ENCODE measurements at regions not wholly inside any gene's neighbourhood (a gene's known extent, or its start where the extent isn't known, plus 50 kb on each side); places are given as distances from the start of the nearest gene placed in this dataset.
"Not testable (repeated sequence)": the region's sequence is repeated elsewhere in the genome, so short reads cannot be mapped to it uniquely, and the experiment has no call there.

- ATAC-seq = not testable (repeated sequence)
These were observed 64.0 kb downstream of the OR4F15 start for GRCh38 chr15:101876031-101876430.

DNA sequence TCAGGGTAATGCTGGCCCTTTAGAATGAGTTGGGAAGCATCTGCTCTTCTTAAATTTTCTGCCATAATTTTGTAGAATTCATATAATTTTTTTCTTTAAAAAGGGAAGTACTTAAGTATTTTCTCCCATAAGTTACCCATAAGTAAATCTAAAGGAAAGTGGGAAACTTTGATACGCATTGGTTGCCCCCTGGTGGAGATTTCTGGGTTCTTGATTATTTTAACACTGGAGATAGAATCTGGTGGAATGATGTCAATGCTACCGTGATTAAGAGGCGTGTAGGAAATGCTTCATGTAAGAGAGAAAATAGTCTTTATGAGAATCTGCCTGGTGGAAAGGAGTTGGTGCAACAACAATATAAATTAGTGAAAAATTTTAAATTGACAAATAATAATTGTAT is 65.6 kb downstream of the OR4F15 start:
- ATAC-seq = not testable (repeated sequence)

- ATAC-seq = not testable (repeated sequence)
These were observed 100.6 kb downstream of the OR4F15 start for GRCh38 chr15:101912349-101913287.

DNA sequence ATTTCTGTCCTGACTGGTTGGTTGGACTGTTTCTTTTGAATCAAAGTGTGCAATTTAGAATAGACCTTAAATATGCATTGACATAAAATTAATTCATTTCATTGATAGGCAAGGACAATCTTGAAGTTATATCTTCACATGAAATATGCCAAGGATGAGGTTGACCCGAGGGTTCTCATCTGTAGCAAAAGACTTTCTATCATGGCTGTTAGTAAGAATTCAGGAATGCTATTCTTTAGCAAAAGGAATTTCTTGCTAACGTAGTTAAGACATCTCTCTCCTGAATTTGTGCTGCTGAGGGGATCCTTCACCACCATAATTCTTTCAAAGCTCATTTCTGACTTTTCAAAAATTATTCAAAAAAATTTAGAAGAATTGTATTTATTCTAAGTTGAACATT is 112.6 kb downstream of the OR4F15 start:
- not testable (repeated sequence) for ATAC-seq

GRCh38 chr15:101934506-101934905 is 122.5 kb downstream of the OR4F15 start:
- not testable (repeated sequence) for ATAC-seq

- not testable (repeated sequence) for ATAC-seq
These were observed 125.4 kb downstream of the OR4F15 start for GRCh38 chr15:101937362-101937761.

GRCh38 chr15:101938555-101938954 is 126.6 kb downstream of the OR4F15 start:
- not testable (repeated sequence) for ATAC-seq

DNA sequence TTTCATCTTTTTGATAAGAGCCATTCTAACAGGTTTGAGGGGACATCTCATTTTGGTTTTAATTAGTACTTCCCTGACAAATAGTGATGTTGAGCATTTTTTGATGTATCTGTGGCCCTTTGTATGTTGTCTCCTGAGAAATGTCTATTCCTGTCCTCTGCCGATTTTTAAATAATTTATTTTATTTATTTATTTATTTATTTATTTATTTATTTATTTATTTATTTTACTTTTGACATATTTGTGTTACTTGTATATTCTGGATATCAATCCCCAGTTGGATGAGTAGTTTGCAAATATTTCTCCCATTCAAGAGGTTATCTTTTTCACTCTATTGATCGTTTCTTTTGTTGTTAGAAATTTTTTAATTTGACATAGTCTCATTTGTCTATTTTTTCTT is 133.9 kb downstream of the OR4F15 start:
- ATAC-seq = not testable (repeated sequence)

GRCh38 chr15:101948491-101949010 is 136.5 kb downstream of the OR4F15 start:
- not testable (repeated sequence) for ATAC-seq

GRCh38 chr15:101949380-101950065 is 137.5 kb downstream of the OR4F15 start:
- ATAC-seq = not testable (repeated sequence)

DNA sequence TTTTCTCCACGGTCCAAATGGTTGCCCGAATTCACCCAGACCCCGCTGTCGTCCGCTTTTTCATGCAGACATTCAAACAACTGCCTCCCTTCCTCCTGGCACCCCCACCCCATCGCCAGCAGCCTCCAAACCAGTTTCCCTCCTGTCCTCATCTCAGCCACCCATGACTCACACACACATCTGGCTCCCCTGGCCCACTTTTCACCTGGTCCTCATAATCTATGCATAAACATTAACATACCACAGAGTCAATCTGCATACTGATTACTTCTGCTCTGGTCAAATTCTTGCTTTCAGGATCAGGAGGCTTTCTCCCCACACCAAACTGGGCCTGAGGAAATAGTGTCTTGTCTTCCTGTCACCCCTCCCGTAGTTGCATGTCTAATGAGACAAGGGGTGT is 142.0 kb downstream of the OR4F15 start:
- ATAC-seq = not testable (repeated sequence)

DNA sequence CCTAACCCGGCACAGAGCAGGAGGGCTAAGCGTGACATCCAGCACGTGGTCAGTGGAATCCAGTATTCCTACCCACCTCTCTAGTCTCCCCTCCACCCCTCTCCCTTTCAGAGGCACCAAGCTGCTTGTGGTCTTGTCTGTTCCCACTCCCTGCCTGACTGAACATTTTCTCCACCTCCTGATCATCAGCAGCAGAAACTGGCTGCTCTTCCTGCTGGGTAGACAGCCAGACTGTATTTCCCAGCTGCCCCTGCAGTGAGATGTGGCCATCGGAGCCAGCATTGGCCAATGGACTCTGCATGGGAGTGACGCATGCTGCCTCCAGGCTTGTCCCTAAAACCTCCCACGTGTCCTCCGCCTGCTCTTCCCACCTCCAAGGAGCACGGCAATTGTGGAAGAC is 143.8 kb downstream of the OR4F15 start:
- not testable (repeated sequence) for ATAC-seq

DNA sequence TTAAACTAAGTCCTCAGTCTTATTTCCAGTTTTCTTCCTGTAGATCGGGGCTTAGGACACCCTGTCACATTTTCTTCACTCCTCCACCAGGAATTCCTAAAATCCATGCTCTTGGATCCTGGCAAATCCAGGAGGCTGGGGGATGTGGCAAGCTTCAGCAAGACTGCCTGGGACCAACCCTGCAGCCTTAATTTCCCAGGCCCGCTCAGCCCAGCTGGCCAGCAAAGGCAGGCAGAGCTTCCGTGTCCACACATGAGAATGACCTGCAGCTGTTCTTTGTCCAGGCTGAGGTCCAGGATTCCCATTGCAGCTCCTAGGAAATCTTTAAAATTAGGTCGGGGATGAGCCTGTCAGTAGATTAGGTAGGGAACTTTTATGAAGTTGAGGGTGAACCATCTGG is 146.7 kb downstream of the OR4F15 start:
- not testable (repeated sequence) for ATAC-seq

- ATAC-seq = not testable (repeated sequence)
These were observed 149.3 kb downstream of the OR4F15 start for GRCh38 chr15:101961263-101961662.

DNA sequence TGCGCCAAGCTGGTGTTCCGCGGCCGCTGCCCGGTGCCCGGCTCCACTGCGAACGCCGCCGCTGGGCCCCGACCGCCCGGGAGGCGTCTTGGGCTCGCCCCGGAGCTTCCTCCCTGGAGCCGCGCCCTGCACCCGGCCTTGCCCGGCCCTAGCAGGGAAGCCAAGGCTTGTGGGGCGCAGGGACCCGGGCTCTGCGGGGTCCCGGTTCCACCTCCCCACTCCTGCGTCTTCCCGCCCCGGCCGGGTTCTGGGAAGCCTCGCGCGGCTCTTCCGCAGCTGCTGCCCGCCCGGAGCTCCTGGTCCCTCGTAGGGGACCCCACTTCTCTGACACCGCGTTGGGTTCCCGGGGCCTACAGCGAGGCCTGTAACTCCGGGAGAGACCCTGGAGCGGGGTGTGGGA is 149.8 kb downstream of the OR4F15 start:
- not testable (repeated sequence) for ATAC-seq

- ATAC-seq = not testable (repeated sequence)
These were observed 151.7 kb downstream of the OR4F15 start for GRCh38 chr15:101963687-101964086.

- not testable (repeated sequence) for ATAC-seq
These were observed 153.4 kb downstream of the OR4F15 start for GRCh38 chr15:101965353-101965752.

DNA sequence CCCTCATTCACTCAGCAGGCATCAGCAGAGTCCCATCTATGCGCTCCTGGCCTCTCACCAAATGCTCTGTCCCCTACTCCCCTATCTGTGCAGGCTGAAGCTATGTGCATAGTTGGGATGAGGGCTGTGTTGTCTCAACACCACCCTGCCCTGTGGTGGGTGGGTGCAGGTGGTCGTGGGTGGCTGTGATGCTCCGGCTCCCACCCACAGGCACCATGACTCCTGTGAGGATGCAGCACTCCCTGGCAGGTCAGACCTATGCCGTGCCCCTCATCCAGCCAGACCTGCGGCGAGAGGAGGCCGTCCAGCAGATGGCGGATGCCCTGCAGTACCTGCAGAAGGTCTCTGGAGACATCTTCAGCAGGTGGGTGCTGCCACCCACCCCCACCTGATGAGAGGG is 153.9 kb downstream of the OR4F15 start:
- not testable (repeated sequence) for ATAC-seq

DNA sequence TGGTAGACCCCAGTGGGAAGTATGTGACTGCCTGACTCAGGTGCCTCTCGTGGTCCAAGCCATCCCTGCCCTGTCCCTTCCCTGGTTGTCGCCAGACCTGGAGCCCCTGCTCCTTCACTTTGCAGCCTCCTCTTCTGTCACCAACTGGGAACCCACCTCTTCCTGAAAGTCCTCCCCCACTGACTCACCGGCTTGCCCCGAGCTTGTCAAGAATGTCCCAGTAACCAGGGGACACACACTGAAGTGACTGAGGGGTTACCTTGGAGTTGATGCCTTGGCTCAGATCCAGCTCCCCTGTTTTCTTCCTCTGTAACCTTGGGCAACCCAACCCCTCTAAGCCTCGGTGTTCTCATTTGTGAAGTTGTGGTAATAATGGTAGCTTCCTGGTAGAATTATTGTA is 155.4 kb downstream of the OR4F15 start:
- not testable (repeated sequence) for ATAC-seq

GRCh38 chr15:101970605-101971004 is 158.6 kb downstream of the OR4F15 start:
- ATAC-seq = not testable (repeated sequence)

DNA sequence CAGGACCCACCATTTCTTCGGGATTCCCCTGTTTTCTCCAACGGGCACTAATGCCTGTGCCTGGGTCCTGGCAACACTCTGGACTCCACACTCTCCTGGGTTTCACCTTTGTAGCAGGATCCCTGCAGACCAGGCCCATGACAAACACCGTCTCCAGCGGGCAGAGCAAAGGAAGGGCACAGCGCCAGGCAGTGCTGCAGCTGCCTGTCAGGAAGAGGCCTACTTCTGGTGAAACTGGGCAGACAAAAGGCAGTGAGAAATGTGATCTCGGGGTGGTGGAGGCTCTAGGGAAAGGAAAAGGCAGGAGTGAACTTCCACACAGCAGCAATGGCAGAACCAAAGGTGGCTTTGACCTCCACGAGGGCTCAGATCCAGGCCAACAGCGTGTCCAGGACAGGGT is 165.3 kb downstream of the OR4F15 start:
- ATAC-seq = not testable (repeated sequence)

DNA sequence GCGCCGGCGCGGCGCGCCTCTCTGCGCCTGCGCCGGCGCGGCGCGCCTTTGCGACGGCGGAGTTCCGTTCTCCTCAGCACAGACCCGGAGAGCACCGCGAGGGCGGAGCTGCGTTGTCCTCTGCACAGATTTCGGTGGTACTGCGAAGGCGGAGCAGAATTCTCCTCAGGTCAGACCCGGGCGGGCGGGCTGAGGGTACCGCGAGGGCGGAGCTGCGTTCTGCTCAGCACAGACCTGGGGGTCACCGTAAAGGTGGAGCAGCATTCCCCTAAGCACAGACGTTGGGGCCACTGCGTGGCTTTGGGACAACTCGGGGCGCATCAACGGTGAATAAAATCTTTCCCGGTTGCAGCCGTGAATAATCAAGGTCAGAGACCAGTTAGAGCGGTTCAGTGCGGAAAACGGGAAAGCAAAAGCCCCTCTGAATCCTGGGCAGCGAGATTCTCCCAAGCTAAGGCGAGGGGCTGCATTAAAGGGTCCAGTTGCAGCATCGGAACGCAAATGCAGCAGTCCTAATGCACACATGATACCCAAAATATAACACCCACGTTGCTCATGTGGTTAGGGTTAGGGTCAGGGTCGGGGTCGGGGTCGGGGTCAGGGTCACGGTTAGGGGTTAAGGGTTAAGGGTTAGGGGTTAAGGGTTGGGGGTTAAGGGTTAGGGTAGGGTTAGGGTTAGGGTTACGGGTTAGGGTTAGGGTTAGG is 168.4 kb downstream of the OR4F15 start:
- peak; percentile 40; the same call in 2 of the 3 replicates for ATAC-seq
